GM10266 (cell line): ENCODE measurements at regions not wholly inside any gene's neighbourhood (a gene's known extent, or its start where the extent isn't known, plus 50 kb on each side); places are given as distances from the start of the nearest gene placed in this dataset.

ENCODE experiments used
- DNase-seq: peaks from one replicate; pipeline ENCODE4 v3.0.0; 2012; ENCODE audit errors: extremely low spot score
- TF ChIP-seq, protein P1 (sequence below): IDR thresholded peaks from 2 replicates; pipeline ENCODE4 v1.5.1; 2012; ENCODE audit warnings: mild to moderate bottlenecking, low read depth; ENCODE audit not compliant: control insufficient read depth, insufficient read depth; ENCODE audit errors: missing control alignments

DNA sequence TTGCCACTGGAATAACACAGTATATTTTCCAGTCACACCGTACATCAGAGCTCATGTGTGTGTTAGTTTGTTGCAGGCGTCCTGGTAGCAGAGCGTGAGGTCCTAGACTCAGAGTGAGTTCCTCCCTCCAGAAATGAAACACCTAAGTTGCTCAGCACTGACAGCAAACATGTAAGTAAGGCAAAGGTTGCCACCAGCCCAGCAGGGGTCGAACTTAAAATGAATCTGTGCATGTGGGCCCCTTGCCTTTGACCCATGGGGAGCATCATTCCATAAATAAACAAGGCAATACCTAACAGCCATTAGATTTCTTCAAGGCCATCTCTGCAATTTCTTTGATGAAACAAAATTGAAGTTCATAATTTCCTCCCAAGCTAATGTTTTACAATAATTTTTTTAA is 125.3 kb upstream of the ERG start:
- no peak for DNase-seq
- TF ChIP-seq, protein P1, sequence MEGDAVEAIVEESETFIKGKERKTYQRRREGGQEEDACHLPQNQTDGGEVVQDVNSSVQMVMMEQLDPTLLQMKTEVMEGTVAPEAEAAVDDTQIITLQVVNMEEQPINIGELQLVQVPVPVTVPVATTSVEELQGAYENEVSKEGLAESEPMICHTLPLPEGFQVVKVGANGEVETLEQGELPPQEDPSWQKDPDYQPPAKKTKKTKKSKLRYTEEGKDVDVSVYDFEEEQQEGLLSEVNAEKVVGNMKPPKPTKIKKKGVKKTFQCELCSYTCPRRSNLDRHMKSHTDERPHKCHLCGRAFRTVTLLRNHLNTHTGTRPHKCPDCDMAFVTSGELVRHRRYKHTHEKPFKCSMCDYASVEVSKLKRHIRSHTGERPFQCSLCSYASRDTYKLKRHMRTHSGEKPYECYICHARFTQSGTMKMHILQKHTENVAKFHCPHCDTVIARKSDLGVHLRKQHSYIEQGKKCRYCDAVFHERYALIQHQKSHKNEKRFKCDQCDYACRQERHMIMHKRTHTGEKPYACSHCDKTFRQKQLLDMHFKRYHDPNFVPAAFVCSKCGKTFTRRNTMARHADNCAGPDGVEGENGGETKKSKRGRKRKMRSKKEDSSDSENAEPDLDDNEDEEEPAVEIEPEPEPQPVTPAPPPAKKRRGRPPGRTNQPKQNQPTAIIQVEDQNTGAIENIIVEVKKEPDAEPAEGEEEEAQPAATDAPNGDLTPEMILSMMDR, result no peak

DNA sequence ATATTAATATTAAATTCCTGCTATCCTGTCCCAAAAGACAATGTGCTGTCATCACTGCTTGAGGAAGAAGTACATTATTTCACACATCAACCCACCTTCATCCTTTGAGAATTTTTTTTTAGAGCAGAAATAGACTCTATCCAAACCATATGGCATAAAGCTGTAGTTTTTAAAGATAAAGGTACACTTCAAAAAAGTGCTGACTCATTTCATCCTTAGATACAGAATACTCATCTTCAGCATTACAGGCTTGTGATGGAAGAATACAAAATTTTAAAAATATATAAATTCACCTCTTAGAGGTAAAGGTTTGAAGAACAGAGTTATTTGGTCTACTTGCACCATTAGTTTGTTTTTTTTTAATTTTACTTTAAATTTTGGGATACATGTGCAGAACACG is 126.7 kb upstream of the ERG start:
- TF ChIP-seq, protein P1, result no peak

DNA sequence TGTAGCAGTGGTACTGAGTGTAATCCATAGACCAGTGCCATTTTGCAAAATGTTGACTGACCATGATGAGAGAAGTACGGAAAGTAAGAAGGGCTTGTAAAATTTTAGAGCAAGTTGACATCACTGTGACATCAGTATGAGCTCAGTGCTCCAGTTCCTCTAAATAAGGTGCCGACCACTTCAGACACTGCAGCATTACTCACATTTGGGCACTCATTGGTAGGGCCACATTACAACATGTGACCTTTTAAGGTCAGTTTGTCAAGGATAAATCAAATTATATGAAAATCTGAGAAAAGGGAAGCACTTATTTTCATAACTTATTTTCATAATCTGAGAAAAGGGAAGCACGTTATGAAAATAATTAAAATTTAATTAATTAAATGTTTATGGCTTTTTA is 128.0 kb upstream of the ERG start:
- DNase-seq, result no peak

More for the DNA sequence above, 126.7 kb upstream of the ERG start:
- DNase-seq, result no peak

DNA sequence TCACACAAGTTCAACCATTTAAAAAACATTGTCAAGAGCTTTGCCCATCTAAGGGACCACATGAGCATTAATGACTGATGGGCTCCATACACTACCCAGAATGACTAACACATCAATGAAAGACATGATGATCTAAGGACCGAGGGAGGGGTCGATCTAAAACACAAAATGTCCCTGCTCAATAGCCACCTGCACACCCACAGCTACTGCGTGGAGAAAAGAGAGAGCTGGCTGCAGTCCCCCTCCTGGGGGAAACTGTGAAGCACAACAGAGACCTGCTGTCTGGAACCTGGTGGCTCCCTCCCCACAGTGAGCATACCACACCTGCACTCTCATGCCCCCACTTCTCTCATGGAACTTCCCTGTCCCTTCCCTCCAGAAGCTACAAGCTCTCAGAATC is 130.1 kb upstream of the ERG start:
- TF ChIP-seq, protein P1, result no peak
- no peak for DNase-seq

More for the DNA sequence above, 128.0 kb upstream of the ERG start:
- TF ChIP-seq, protein P1, result no peak

DNA sequence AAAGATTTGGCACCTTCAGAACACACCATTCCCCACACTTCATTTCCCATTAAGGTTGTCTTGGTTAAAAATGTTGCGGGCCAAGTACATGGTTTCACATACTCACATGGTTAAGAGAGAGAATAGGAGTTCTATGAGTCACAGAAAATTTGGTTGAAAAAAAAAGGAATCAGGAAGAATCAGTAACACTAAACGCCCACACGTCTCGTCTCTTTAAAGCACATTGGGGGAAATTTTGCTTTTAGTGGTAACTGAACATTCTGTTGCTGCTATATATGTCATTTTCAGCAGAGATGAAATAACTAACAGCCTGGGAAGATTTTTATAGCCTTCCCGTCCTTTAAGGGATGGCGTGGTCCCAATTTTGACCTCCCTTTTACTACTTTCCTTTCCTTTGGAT is 132.9 kb upstream of the ERG start:
- TF ChIP-seq, protein P1, result no peak
- no peak for DNase-seq

DNA sequence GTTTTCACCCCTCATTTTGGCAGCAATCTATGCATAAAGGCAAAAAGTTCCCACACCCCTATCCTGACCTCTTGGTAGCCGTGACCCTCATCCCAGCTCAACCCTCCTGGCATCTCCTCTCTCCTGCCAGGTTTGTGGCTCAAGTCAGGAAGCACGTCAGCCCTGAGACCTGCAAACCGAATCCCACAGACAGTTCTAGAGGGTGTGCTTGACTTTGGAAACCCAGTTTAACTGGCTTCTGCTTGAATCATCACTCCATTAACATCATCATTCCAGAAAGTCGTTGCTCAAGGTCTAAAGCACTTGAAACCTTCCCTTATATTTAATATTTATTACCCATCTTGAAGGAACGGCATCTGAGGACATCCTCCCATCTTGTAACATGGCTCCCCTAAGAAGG is 133.4 kb upstream of the ERG start:
- TF ChIP-seq, protein P1, result no peak
- DNase-seq, result no peak

DNA sequence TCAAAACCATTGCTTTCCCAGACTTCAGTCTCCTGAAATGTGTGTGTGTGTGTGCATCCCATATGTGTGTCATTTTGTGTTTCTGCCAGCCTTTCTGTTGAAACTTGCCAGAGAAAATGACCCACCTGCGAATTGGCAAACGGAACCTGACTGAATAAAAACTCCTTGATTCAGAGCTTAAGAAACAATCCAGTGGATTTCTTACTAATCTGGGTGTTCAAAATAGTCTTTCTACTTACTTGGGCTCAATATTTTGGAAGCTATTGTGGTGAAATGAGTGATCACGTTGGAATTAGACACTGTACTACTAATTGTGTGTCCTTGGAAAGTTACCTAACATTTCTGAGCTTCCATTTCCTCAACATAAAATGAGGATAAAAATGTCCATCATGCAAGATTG is 138.9 kb upstream of the ERG start:
- TF ChIP-seq, protein P1, result no peak

More for the DNA sequence above, 138.9 kb upstream of the ERG start:
- DNase-seq, result no peak
